ENCODE measurements at regions not wholly inside any gene's neighbourhood (a gene's known extent, or its start where the extent isn't known, plus 50 kb on each side); places are given as distances from the start of the nearest gene placed in this dataset.
"Not testable (repeated sequence)": the region's sequence is repeated elsewhere in the genome, so short reads cannot be mapped to it uniquely, and the experiment has no call there.

GRCh38 chr3:162936706-162937105 lies 1440.1 kb downstream of the OTOL1 start:
- DNase-seq, result no peak

GRCh38 chr3:162938083-162938482 lies 1441.5 kb downstream of the OTOL1 start:
- no peak for DNase-seq

- DNase-seq, result no peak
These were observed 1449.0 kb downstream of the OTOL1 start for GRCh38 chr3:162945626-162946025.

GRCh38 chr3:162956711-162957110 lies 1460.1 kb downstream of the OTOL1 start:
- no peak for DNase-seq

GRCh38 chr3:162960269-162960668 lies 1463.7 kb downstream of the OTOL1 start:
- no peak for DNase-seq

- no peak for DNase-seq
These were observed 1473.7 kb downstream of the OTOL1 start for GRCh38 chr3:162970292-162970691.

GRCh38 chr3:162971715-162972114 lies 1475.1 kb downstream of the OTOL1 start:
- DNase-seq, result no peak

- DNase-seq, result no peak
These were observed 1476.9 kb downstream of the OTOL1 start for GRCh38 chr3:162973428-162973917.

GRCh38 chr3:162978136-162978535 lies 1481.5 kb downstream of the OTOL1 start:
- DNase-seq, result no peak

GRCh38 chr3:162984746-162985145 lies 1488.1 kb downstream of the OTOL1 start:
- no peak for DNase-seq

GRCh38 chr3:162987085-162987794 lies 1490.6 kb downstream of the OTOL1 start:
- not testable (repeated sequence) for DNase-seq

GRCh38 chr3:162992741-162993140 lies 1496.1 kb downstream of the OTOL1 start:
- DNase-seq, result no peak

- no peak for DNase-seq
These were observed 1497.6 kb downstream of the OTOL1 start for GRCh38 chr3:162994165-162994564.

- no peak for DNase-seq
These were observed 1499.8 kb downstream of the OTOL1 start for GRCh38 chr3:162996368-162996767.

- DNase-seq, result no peak
These were observed 1501.6 kb downstream of the OTOL1 start for GRCh38 chr3:162998205-162998604.

GRCh38 chr3:163011596-163011995 lies 1515.0 kb downstream of the OTOL1 start:
- no peak for DNase-seq

- DNase-seq, result no peak
These were observed 1519.6 kb downstream of the OTOL1 start for GRCh38 chr3:163016251-163016650.

- no peak for DNase-seq
These were observed 1521.5 kb downstream of the OTOL1 start for GRCh38 chr3:163018067-163018466.

GRCh38 chr3:163018664-163019063 lies 1522.1 kb downstream of the OTOL1 start:
- no peak for DNase-seq

- no peak for DNase-seq
These were observed 1522.7 kb downstream of the OTOL1 start for GRCh38 chr3:163019260-163019659.

GRCh38 chr3:163033652-163034051 lies 1537.0 kb downstream of the OTOL1 start:
- DNase-seq, result no peak

GRCh38 chr3:163039636-163040035 lies 1543.0 kb downstream of the OTOL1 start:
- no peak for DNase-seq

- DNase-seq, result no peak
These were observed 1546.5 kb downstream of the OTOL1 start for GRCh38 chr3:163043074-163043473.

GRCh38 chr3:163045945-163046344 lies 1549.3 kb downstream of the OTOL1 start:
- DNase-seq, result no peak

- DNase-seq, result no peak
These were observed 1552.3 kb downstream of the OTOL1 start for GRCh38 chr3:163048881-163049280.
